IMR-90 (cell line): ENCODE measurements at regions not wholly inside any gene's neighbourhood (a gene's known extent, or its start where the extent isn't known, plus 50 kb on each side); places are given as distances from the start of the nearest gene placed in this dataset.

Experiments used
- ATAC-seq: fragments of 200-7000 bp; cut with Tn5 transposase; 2 replicates; pipeline ENCODE4 v1.9.1; 2020; ENCODE audit warnings: low read depth, mild to moderate bottlenecking, moderate library complexity
- BruUV-seq: library from RNA; stranded (reverse); fragments of 400-500 nt; replicated peaks from 2 replicates; lab custom pipeline; 2021; lab: Mats Ljungman, UMichigan
- CTCF ChIA-PET: fragments of 300-600 bp; formaldehyde crosslinking; extraction: SDS; loops from one replicate; lab custom pipeline; 2021; ENCODE audit warnings: antibody characterized with exemption; lab: Yijun Ruan, JAX
- POLR2A ChIA-PET: fragments of 300-600 bp; sonication (Branson Sonifier 250); formaldehyde crosslinking; loops from one replicate; lab custom pipeline; 2022; ENCODE audit warnings: antibody characterized with exemption; ENCODE audit not compliant: unreplicated experiment; lab: Charles Lee
- DNase-seq: peaks from one replicate; pipeline ENCODE4 v3.0.0; 2013
- H2AFZ ChIP-seq: replicated peaks from 2 replicates; pipeline ENCODE3; 2013; ENCODE audit warnings: low read length, mild to moderate bottlenecking; ENCODE audit not compliant: poor library complexity
- H2AK5ac ChIP-seq: 2 replicates; pipeline ENCODE4 v1.6.1; 2013; ENCODE audit warnings: low read depth, low read length, inconsistent platforms
- H2AK9ac ChIP-seq: replicated peaks from 2 replicates; pipeline ENCODE3; 2013; ENCODE audit warnings: mild to moderate bottlenecking, low read depth, low read length, moderate library complexity; ENCODE audit not compliant: poor library complexity
- H2BK120ac ChIP-seq: 2 replicates; pipeline ENCODE4 v1.6.1; 2013; ENCODE audit warnings: low read depth, low read length, inconsistent platforms
- H2BK15ac ChIP-seq: 3 replicates; pipeline ENCODE4 v1.6.1; 2013; ENCODE audit warnings: low read depth, low read length, inconsistent platforms
- H2BK20ac ChIP-seq: 2 replicates; pipeline ENCODE4 v1.6.1; 2013; ENCODE audit warnings: low read depth, mild to moderate bottlenecking, inconsistent platforms, low read length, moderate library complexity
- H2BK5ac ChIP-seq: 2 replicates; pipeline ENCODE4 v1.6.1; 2013; ENCODE audit warnings: mild to moderate bottlenecking, low read depth, low read length, inconsistent platforms; ENCODE audit not compliant: poor library complexity, severe bottlenecking
- H3K14ac ChIP-seq: replicated peaks from 2 replicates; pipeline ENCODE4 v1.6.1; 2013; ENCODE audit warnings: low read depth, low read length, inconsistent platforms
- H3K18ac ChIP-seq: 2 replicates; pipeline ENCODE4 v1.6.1; 2013; ENCODE audit warnings: low read depth, low read length, control low read depth
- H3K23ac ChIP-seq: 2 replicates; pipeline ENCODE4 v1.6.1; 2013; ENCODE audit warnings: low read depth, low read length, inconsistent platforms
- H3K27ac ChIP-seq: 2 replicates; pipeline ENCODE4 v1.5.1; 2013; ENCODE audit warnings: mild to moderate bottlenecking, control low read depth, low read length; ENCODE audit not compliant: insufficient read depth
- H3K27me3 ChIP-seq: 2 replicates; pipeline ENCODE4 v1.6.1; 2013; ENCODE audit warnings: low read length; ENCODE audit not compliant: control insufficient read depth, insufficient read depth
- H3K36me3 ChIP-seq: 2 replicates; pipeline ENCODE4 v1.6.1; 2013; ENCODE audit warnings: low read length, mixed read lengths; ENCODE audit not compliant: control insufficient read depth, insufficient read depth
- H3K4ac ChIP-seq: 2 replicates; pipeline ENCODE4 v1.6.1; 2013; ENCODE audit warnings: low read depth, low read length, inconsistent platforms
- H3K4me1 ChIP-seq: 2 replicates; pipeline ENCODE4 v1.6.1; 2013; ENCODE audit warnings: low read length, mixed read lengths; ENCODE audit not compliant: control insufficient read depth, insufficient read depth
- H3K4me2 ChIP-seq: 2 replicates; pipeline ENCODE4 v1.6.1; 2013; ENCODE audit warnings: low read depth, mild to moderate bottlenecking, control low read depth, low read length, moderate library complexity
- H3K4me3 ChIP-seq: 2 replicates; pipeline ENCODE4 v1.5.1; 2013; ENCODE audit warnings: low read depth, mild to moderate bottlenecking, control low read depth, low read length, moderate library complexity; ENCODE audit not compliant: insufficient read depth
- H3K56ac ChIP-seq: 2 replicates; pipeline ENCODE4 v1.6.1; 2013; ENCODE audit warnings: low read length, inconsistent platforms; ENCODE audit not compliant: insufficient read depth; ENCODE audit errors: extremely low read depth
- H3K79me1 ChIP-seq, 2 experiments: 2 replicates each; pipeline ENCODE4 v1.6.1; 2013; ENCODE audit warnings: low read length in 2 of 2, inconsistent platforms in 1 of 2, low read depth in 1 of 2
- H3K9ac ChIP-seq: 2 replicates; pipeline ENCODE4 v1.6.1; 2013; ENCODE audit warnings: low read depth, low read length, control low read depth
- H3K9me1 ChIP-seq: 2 replicates; pipeline ENCODE4 v1.6.1; 2013; ENCODE audit warnings: low read length, inconsistent platforms; ENCODE audit not compliant: insufficient read depth
- H3K9me3 ChIP-seq: 2 replicates; pipeline ENCODE4 v1.6.1; 2013; ENCODE audit warnings: low read length; ENCODE audit not compliant: control insufficient read depth, insufficient read depth
- H4K20me1 ChIP-seq: 2 replicates; pipeline ENCODE4 v1.6.1; 2013; ENCODE audit warnings: low read length, inconsistent platforms; ENCODE audit not compliant: insufficient read depth
- H4K5ac ChIP-seq: 2 replicates; pipeline ENCODE4 v1.6.1; 2013; ENCODE audit warnings: mild to moderate bottlenecking, low read depth, low read length, control low read depth
- H4K8ac ChIP-seq, 2 experiments: 2 replicates each; pipeline ENCODE4 v1.6.1; 2013; ENCODE audit warnings: low read depth in 2 of 2, low read length in 2 of 2, control low read depth in 1 of 2, inconsistent platforms in 1 of 2
- H4K91ac ChIP-seq: 2 replicates; pipeline ENCODE4 v1.6.1; 2013; ENCODE audit warnings: low read depth, low read length, inconsistent platforms; ENCODE audit not compliant: insufficient read depth
- FOS ChIP-seq: fragments of 150-350 bp; IDR thresholded peaks from 2 replicates; pipeline ENCODE4 v1.6.1; 2016; ENCODE audit warnings: low read depth, low read length
- dilution Hi-C: fragments of 300-500 bp; cut with HindIII; formaldehyde crosslinking; loops from one replicate; pipeline ENCODE4 v1.14.3; 2018; ENCODE audit warnings: low sequenced_read_pairs; ENCODE audit not compliant: unreplicated experiment
- in situ Hi-C: fragments of 300-500 bp; cut with MboI; formaldehyde crosslinking; loops from 3 replicates; pipeline ENCODE4 v1.14.3; 2019; ENCODE audit warnings: low sequenced_read_pairs, inconsistent platforms, mixed read lengths
- intact Hi-C: fragments of 100-400 bp; cut with micrococcal nuclease; formaldehyde crosslinking; loops from 2 replicates; pipeline ENCODE4 v1.10.0; 2022

GRCh38 chr10:78118591-78118990, 84.9 kb downstream of the RPS24 start:
- CTCF ChIA-PET = no interaction called here
- H4K91ac ChIP-seq = no peak overlapping the region
- no peak for ATAC-seq
- no peak overlapping the region for H2AK9ac ChIP-seq
- no peak overlapping the region for H2BK120ac ChIP-seq
- no peak overlapping the region for H2AFZ ChIP-seq
- BruUV-seq = no TSS peak
- H2BK5ac ChIP-seq = no peak overlapping the region
- H3K36me3 ChIP-seq = no peaks in the 10 kb centered on the region
- H3K27me3 ChIP-seq = peaks cover 46% of the 10 kb centered on the region
- POLR2A ChIA-PET = interaction anchor here (0.9 kb wide), 1 partner anchor 24 kb away, joined by 7 read pairs; no protein-coding TSS in a partner anchor
- no peak overlapping the region for H4K8ac ChIP-seq
- H3K4me3 ChIP-seq = no peak overlapping the region
- H3K4me2 ChIP-seq = no peak overlapping the region
- no peaks in the 10 kb centered on the region for H3K9me1 ChIP-seq
- no peak overlapping the region for H2BK15ac ChIP-seq
- no peak for DNase-seq
- TF ChIP-seq FOS = no peak
- no peaks in the 10 kb centered on the region for H4K20me1 ChIP-seq
- no peaks in the 10 kb centered on the region for H3K4me1 ChIP-seq
- H3K9me3 ChIP-seq = peaks cover 5% of the 10 kb centered on the region
- intact Hi-C loops = no loop called here
- H3K14ac ChIP-seq = no peak overlapping the region
- no peak overlapping the region for H3K27ac ChIP-seq
- no peak overlapping the region for H3K56ac ChIP-seq
- no peak overlapping the region for H3K23ac ChIP-seq
- dilution Hi-C loops = no loop called here
- no peak overlapping the region for H2BK20ac ChIP-seq
- H3K9ac ChIP-seq = no peak overlapping the region
- in situ Hi-C loops = no loop called here
- no peaks in the 10 kb centered on the region for H3K79me1 ChIP-seq
- no peak overlapping the region for H3K18ac ChIP-seq
- H3K4ac ChIP-seq = no peak overlapping the region
- H2AK5ac ChIP-seq = no peak overlapping the region
- H4K5ac ChIP-seq = no peak overlapping the region
